HepG2 (cell line): ENCODE measurements at regions not wholly inside any gene's neighbourhood (a gene's known extent, or its start where the extent isn't known, plus 50 kb on each side); places are given as distances from the start of the nearest gene placed in this dataset.
A peak's percentile ranks its signal among the peaks of the same experiment; 100 is the strongest.

Experiments
- AHDC1 ChIP-seq: sonication (generic); formaldehyde crosslinking; IDR thresholded peaks from 2 replicates; pipeline ENCODE4 v1.5.1; 2020; ENCODE audit warnings: mild to moderate bottlenecking, missing genetic modification reagents, borderline replicate concordance
- CAMTA2 ChIP-seq: sonication (generic); formaldehyde crosslinking; IDR thresholded peaks from 2 replicates; pipeline ENCODE4 v1.4.0; 2020; ENCODE audit warnings: mild to moderate bottlenecking, missing genetic modification reagents, borderline replicate concordance
- JUNB ChIP-seq: sonication (generic); formaldehyde crosslinking; IDR thresholded peaks from 2 replicates; pipeline ENCODE4 v1.8.0; 2022; ENCODE audit warnings: missing genetic modification reagents, mild to moderate bottlenecking, borderline replicate concordance
- MAFF ChIP-seq: IDR thresholded peaks from 2 replicates; pipeline ENCODE4 v1.6.1; 2011; ENCODE audit warnings: low read depth, low read length, improper control_type of control experiment
- MIXL1 ChIP-seq: IDR thresholded peaks from 2 replicates; pipeline ENCODE4 v1.6.1; 2016
- MYNN ChIP-seq: sonication (generic); formaldehyde crosslinking; IDR thresholded peaks from 2 replicates; pipeline ENCODE4 v1.4.0; 2020; ENCODE audit warnings: mild to moderate bottlenecking, low read depth, missing genetic modification reagents
- PBX3 ChIP-seq: sonication (generic); formaldehyde crosslinking; IDR thresholded peaks from 2 replicates; pipeline ENCODE4 v1.8.1; 2023; ENCODE audit warnings: missing genetic modification reagents, inconsistent platforms, borderline replicate concordance
- RARA ChIP-seq: IDR thresholded peaks from 2 replicates; pipeline ENCODE4 v1.6.1; 2016; ENCODE audit warnings: missing genetic modification reagents, missing compliant biosample characterization
- SOX13 ChIP-seq, 3 experiments: fragments of 450-650 bp in 1 of 3; sonication (generic) in 1 of 3; formaldehyde crosslinking in 1 of 3; IDR thresholded peaks in 2 of 3; conservative IDR thresholded peaks in 1 of 3; 2 replicates each; pipeline versions ENCODE4 v1.5.0 to v1.6.1; 2016 to 2020; ENCODE audit warnings: antibody characterized with exemption in 1 of 3, mild to moderate bottlenecking in 1 of 3, missing compliant biosample characterization in 1 of 3, missing genetic modification reagents in 1 of 3, moderate library complexity in 1 of 3
- ZNF143 ChIP-seq: sonication (generic); formaldehyde crosslinking; IDR thresholded peaks from 2 replicates; pipeline ENCODE4 v1.4.0; 2020; ENCODE audit warnings: missing genetic modification reagents
- ZNF788 ChIP-seq: sonication (generic); formaldehyde crosslinking; IDR thresholded peaks from 2 replicates; pipeline ENCODE4 v1.5.0; 2020; ENCODE audit warnings: mild to moderate bottlenecking, missing genetic modification reagents, borderline replicate concordance
- ZSCAN29 ChIP-seq: sonication (generic); formaldehyde crosslinking; conservative IDR thresholded peaks from 2 replicates; pipeline ENCODE4 v1.4.0; 2020; ENCODE audit warnings: mild to moderate bottlenecking, missing genetic modification reagents
- TF ChIP-seq, protein P1 (sequence below): sonication (generic); formaldehyde crosslinking; IDR thresholded peaks from 2 replicates; pipeline ENCODE4 v1.8.0; 2022; ENCODE audit warnings: missing genetic modification reagents, mild to moderate bottlenecking, moderate library complexity, borderline replicate concordance
- TF ChIP-seq, protein P2 (sequence below): sonication (generic); formaldehyde crosslinking; IDR thresholded peaks from 2 replicates; pipeline ENCODE4 v1.8.1; 2023; ENCODE audit warnings: mild to moderate bottlenecking, inconsistent platforms, moderate library complexity, missing genetic modification reagents, borderline replicate concordance
- TF ChIP-seq, protein P3 (sequence below): sonication (generic); formaldehyde crosslinking; conservative IDR thresholded peaks from 2 replicates; pipeline ENCODE4 v1.4.0; 2020; ENCODE audit warnings: mild to moderate bottlenecking, missing genetic modification reagents, moderate library complexity

DNA sequence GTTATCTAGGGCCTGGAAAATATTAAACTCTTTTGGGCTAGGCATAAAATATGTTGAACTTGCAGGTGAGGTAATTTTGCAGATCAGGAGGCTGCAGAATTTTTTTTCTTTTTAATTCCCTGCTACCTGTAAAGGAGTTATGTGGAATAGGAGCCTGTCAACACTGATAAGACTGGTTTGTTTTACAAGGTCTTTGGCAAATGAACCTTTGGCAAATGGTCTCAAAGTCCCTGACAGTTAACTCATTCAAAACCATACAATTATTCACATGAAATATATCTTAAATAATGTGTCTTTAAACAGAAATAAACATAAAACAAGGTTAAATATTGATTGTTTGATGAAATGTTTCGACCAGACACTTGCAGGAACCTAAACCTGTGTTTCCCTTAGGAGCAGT lies 340.2 kb downstream of the GASK1B start (continued):
- TF ChIP-seq, protein P1, sequence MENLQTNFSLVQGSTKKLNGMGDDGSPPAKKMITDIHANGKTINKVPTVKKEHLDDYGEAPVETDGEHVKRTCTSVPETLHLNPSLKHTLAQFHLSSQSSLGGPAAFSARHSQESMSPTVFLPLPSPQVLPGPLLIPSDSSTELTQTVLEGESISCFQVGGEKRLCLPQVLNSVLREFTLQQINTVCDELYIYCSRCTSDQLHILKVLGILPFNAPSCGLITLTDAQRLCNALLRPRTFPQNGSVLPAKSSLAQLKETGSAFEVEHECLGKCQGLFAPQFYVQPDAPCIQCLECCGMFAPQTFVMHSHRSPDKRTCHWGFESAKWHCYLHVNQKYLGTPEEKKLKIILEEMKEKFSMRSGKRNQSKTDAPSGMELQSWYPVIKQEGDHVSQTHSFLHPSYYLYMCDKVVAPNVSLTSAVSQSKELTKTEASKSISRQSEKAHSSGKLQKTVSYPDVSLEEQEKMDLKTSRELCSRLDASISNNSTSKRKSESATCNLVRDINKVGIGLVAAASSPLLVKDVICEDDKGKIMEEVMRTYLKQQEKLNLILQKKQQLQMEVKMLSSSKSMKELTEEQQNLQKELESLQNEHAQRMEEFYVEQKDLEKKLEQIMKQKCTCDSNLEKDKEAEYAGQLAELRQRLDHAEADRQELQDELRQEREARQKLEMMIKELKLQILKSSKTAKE, result no peak
- TF ChIP-seq AHDC1 (CRISPR knock-in tag) (peak; percentile 56; the same call in 1 of the 2 replicates), SOX13 (IDR thresholded peaks at IDR 0.05) (no peak), SOX13 (CRISPR knock-in tag; conservative IDR thresholded peaks at IDR 0.05 in 1 of 2, IDR thresholded peaks at IDR 0.05 in 1 of 2) (peak in 1 of 2 experiments; percentile 21; a peak in 1 of 4 replicates), JUNB (CRISPR knock-in tag) (no peak), ZNF788 (CRISPR knock-in tag) (no peak), RARA (no peak), MIXL1 (CRISPR knock-in tag) (peak; percentile 29; the same call in 1 of the 2 replicates), CAMTA2 (CRISPR knock-in tag) (no peak), ZNF143 (no peak), MYNN (CRISPR knock-in tag) (no peak), MAFF (no peak), PBX3 (CRISPR knock-in tag) (no peak), ZSCAN29 (CRISPR knock-in tag) (no peak)
- TF ChIP-seq, protein P2, sequence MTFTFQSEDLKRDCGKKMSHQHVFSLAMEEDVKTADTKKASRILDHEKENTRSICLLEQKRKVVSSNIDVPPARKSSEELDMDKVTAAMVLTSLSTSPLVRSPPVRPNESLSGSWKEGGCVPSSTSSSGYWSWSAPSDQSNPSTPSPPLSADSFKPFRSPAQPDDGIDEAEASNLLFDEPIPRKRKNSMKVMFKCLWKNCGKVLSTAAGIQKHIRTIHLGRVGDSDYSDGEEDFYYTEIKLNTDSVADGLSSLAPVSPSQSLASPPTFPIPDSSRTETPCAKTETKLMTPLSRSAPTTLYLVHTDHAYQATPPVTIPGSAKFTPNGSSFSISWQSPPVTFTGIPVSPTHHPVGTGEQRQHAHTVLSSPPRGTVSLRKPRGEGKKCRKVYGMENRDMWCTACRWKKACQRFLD (CRISPR knock-in tag), result no peak
- TF ChIP-seq, protein P3, sequence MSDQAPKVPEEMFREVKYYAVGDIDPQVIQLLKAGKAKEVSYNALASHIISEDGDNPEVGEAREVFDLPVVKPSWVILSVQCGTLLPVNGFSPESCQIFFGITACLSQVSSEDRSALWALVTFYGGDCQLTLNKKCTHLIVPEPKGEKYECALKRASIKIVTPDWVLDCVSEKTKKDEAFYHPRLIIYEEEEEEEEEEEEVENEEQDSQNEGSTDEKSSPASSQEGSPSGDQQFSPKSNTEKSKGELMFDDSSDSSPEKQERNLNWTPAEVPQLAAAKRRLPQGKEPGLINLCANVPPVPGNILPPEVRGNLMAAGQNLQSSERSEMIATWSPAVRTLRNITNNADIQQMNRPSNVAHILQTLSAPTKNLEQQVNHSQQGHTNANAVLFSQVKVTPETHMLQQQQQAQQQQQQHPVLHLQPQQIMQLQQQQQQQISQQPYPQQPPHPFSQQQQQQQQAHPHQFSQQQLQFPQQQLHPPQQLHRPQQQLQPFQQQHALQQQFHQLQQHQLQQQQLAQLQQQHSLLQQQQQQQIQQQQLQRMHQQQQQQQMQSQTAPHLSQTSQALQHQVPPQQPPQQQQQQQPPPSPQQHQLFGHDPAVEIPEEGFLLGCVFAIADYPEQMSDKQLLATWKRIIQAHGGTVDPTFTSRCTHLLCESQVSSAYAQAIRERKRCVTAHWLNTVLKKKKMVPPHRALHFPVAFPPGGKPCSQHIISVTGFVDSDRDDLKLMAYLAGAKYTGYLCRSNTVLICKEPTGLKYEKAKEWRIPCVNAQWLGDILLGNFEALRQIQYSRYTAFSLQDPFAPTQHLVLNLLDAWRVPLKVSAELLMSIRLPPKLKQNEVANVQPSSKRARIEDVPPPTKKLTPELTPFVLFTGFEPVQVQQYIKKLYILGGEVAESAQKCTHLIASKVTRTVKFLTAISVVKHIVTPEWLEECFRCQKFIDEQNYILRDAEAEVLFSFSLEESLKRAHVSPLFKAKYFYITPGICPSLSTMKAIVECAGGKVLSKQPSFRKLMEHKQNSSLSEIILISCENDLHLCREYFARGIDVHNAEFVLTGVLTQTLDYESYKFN (CRISPR knock-in tag), result peak; percentile 54
